ENCODE measurements at regions not wholly inside any gene's neighbourhood (a gene's known extent, or its start where the extent isn't known, plus 50 kb on each side); places are given as distances from the start of the nearest gene placed in this dataset.

DNA sequence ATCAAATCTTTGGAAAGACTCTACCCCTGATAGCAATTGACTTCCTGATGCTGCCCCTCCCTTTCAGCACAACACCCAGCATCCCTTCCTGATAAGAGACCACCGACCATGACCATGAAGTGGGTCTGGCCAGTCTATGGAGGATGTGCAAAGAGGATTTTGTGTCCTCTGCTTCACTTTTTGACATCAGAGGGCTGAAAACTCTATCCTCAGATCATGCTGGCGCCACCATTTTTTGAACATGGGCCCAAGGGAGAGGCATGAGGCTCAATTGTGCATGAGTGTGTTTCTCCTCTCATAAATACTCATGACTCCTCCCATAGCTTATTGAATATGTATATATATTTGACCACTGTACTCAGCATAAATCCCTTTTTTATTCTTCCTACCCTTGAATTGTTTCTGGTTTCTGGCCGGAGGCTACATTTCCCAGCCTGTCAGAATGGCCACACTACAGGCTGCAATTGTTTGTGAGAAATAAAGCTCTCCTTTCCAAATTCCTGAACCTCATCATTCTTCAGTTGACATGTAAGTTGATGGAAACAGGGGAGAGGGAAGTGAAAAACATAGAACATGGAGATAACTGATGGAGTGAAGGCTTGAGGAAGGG is 314.1 kb downstream of the MYCN start:
- no peak for DNase-seq (ENCODE audit: low read depth)

DNA sequence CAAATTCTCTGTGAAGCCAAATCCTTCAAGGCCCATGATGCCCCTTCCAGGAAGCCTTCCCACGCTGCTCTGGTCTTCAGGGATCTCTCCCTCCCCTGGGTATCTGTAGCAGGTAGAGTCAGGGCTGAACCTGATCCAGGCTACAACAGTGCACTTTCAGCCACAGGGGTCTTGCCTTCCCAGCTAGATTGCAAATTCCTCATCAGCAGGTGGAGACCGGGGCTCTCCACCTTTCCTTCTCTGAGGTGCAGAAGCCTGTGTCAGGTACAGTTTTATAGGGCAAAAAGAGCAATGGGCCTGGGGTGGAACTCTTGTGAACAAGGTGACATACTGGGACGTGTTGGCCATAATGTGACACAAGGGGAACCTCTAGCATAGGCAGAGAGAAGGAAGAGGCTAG is 312.9 kb downstream of the MYCN start:
- no peak for DNase-seq (ENCODE audit: low read depth)

DNA sequence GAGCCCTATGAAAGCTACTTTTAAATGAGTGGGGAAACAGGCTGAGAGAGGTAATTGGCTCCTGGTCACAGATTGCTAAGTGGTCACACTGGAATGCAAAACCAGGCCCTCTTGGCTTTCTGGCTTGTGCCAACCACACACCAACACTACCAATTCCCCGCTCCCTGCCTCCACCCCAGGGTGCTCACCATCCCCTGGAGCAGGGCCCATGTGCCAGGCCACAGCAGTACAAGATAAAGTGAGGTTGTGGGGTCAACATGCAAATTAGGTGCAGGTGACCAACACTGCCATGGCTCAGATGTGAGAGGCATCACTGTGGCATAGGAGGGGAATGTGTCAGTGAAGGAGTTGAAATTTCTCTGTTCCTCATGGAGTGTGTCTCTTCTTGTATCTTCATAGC is 312.5 kb downstream of the MYCN start:
- DNase-seq (ENCODE audit: low read depth): no peak

DNA sequence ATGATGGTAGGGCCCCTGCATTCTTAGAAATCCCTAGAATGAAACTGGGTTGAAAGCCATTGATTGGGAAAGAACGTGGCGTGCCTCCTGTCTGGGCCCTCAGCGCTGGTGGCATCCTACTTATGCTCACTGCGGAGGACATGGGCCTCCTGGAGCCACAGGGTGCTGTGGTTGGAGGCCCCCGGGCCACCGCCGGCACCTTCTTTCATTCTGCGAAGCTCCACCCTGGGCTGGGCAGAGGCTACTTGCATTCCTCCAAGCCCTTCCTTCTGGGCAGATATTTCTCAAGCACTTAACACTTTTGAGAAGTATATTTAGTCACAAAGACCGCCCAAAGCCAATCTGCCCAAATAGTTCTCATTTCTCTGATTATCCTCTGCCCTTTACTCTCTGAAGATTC is 311.9 kb downstream of the MYCN start:
- no peak for DNase-seq (ENCODE audit: low read depth)

DNA sequence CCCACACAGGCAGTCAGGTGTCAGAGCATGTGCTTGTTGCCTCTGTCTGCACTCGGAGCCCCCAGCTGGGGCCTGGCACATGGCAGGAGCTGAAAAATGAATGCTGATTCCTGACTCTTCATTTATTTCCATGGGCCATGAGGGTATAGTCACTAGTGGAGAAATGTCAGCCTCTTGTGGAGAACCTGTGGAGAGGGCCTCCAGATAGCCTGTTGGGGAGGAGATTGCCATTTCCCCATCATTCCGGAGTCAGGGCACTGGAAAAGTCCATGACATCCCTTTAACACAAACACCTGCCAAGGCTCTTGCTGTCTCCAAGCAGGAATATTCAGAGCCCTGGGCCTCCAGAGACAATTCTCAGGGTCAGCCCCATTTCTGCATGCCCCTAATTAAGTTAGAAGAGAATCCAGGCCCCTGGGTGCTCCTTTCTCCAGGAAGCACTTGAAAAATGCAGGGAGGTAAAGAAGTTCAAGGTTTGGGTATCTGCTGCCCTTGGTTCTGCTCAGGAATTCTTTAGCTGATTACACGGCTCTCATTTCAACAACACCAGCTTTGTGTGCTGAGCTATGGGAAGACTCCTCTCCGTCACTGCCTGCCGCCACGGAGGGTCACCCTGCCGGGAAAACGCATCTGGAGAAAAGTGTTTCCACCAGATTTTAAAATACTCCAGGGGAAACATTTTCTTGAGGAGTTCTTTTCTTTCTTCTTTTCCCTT is 311.3 kb downstream of the MYCN start:
- no peak for DNase-seq (ENCODE audit: low read depth)

DNA sequence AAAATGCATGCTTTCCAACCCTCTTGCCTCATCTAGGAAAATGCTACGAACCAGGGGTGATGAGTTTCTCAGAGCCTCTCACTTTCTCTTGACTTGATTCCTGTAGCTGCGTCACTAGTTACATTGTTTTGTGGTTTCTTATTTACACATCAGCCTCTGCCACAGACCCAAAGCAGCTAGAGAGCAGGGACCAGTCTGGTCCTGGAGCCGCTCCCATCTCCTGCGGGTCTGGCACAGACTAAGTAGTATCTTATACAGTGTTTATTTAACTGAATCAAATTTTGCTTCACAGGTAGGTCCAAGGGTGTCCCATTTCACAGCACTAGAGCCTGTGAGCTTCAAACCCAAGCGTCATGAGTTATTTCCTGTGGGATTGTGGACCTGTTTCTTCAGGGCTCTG is 310.5 kb downstream of the MYCN start:
- DNase-seq (ENCODE audit: low read depth): no peak

DNA sequence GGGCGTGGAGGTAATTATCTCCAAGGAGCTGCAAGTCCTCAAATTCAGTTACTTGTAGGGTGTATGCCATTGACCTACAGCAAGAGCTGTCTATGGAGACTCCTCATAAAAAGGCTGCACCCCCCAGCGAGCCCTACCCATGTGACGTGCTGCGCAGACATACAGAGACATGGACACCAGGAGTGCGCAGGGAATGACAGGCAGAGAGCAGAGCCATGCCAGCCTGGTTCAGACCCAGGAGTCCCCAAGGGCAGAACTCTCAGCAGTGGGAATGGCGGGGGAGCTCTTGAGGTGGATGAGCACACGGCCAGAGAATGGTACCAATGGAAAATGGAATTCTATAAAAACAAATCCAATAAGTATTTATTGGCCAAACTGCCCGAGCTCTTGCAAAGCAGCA is 310.1 kb downstream of the MYCN start:
- DNase-seq (ENCODE audit: low read depth): no peak

DNA sequence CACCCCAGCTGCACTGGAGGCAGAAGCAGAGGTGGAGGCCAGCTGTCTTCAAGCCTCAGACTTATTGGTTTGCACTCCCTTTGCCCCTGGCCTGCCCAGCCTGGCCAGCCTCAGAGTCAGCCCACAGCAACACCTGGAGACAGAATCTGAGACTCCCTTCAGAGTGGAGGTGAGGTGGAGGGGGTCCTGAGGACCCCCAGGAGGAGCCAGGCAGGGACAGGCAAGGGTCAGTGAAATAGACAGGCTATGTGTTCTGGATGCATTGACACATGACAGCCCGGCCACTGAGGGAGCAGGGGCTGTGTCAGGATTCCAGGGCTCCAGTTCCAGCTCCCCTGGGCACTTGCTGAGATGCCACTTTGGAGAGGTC is 309.7 kb downstream of the MYCN start:
- no peak for DNase-seq (ENCODE audit: low read depth)

DNA sequence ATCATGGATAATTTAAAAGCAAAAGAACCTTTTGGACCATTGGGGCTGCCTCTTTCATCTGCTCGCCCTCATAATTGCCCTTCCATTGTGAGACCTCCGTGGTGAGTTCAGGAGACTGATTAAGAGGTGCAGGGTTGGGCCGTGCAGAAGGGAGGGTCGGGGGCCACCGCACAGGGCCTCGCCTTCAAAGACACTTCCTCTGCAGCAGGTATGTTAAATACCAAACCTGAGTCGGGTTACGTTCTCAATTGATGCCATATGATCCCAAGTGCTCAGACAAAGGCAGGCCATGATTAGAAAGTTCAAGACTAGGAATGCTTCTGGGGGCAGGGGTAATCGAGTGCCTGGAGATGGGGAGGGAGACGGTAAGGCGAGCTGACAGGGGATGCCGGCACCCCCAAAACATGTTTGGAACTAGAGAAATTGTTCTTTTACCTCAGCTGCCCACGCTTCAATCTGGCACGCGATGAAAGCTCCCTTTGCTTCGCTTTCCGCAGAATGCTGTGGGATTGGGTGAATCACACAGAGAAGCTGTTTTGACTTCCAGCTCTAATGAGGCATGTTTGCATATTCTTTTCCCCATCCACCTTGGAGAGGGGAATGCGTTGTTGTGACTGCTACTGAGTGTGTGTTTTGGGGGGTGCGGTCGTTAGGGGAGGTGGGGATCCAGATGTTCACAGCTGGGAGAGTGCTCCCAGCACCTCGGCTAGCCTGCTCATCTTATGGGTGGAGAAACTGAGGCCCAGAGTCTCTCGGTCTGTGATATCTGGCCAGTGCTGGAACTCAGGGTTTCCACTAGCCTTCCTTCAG is 309.1 kb downstream of the MYCN start:
- no peak for DNase-seq (ENCODE audit: low read depth)

DNA sequence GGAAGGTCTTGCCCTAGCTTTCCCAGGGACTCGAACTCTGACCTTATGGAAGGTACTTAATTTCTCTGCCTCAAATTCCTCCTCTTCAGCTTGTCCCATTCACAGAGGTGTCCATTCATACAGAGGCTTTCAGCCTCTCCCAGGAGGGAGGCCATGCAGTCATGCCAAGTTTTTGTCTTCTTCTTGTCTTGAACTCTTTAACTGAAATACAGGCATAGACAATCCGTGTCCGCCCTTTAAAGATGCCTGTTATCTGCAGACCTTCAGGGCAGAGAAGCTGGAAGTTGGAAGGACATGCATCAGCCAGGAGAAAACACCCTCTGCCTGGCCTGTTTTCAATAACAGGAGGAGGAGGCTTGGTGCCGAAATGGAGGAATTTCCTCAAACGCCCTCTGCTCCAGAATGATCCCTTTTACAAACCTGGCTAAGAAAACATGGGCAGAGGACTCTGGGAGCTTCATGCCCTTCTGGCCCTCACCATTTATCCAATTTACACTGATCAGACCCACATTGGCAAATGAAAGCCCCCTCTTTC is 308.3 kb downstream of the MYCN start:
- no peak for DNase-seq (ENCODE audit: low read depth)

DNA sequence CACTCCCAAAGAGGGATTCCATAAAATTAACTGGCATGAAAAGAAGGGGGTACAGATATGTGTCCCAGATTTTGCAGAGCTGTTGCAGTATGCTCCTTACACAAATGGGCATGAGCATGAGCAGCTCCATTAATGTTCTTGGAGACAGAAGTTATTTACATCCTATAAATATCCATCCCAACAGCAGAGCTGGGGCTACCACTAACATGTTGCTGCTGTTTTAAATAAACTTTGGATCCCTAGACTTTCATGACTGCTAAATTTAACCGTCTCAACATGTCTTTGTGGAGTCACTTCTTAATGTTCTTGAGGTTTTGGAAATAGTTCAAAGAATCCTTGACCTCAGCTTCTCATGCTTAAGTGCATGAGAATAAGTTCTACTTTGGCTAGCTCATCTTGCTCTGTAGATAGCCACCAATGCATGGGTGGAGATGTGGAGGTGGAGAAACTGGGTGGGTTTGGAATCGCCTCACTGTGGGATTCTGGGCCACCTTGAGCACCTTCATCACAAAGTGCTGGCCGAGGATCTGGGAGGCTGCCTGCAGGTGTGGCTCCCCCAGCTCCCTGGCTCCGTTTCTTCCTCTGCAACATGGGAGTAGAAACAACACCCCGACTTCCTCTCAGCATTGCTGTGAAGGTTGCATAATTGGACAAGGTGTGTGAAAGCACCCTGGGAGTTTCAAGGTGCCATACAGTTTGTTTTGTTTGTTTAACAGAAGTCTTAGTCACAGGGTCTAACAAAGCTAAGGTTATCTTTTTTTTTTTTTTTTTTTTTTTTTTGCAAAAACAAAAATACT is 307.2 kb downstream of the MYCN start:
- DNase-seq (ENCODE audit: low read depth): no peak

DNA sequence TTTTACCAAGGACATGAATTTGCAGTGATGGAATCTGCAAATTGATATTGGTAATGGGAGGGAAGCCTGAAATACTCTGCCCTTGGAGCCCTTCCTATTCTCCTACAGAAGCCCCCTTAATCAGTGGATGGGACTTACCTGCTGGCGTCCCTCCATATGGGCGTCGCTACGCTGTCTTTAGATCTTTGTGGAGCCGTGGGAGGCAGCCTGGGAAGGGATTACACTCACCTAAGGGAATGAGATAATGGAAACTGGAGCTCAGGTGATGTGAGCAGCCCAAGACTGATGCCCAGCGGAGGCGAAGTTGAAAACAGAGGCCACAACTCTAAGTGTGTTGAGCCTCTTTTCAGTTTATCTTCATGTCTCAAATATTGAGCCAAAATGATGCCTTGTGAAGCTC is 306.6 kb downstream of the MYCN start:
- DNase-seq (ENCODE audit: low read depth): no peak

DNA sequence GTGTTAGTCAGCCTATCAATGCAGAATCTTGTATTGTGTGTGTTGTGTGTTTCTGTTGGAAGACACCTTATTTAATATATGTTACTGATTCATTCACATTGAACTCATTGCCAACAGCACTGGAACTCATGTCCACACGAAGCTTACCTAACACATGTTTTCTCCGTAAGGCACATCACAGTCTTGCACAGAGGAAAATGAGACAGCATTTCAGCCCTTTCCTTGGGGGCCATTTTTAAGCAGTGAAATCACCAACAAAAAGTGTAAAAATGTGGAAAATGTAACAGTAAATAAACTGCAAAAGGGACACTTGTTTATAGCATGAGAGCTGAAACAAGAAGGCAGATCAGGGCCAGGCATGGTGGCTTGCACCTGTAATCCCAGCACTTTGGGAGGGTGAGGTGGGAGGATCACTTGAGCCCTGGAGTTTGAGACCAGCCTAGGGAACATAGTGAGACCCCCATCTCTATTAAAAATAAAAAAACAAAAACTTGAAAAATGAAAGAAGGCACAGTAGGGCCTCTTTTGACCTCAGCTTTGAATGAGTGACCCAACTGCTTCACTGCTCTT is 306.0 kb downstream of the MYCN start:
- DNase-seq (ENCODE audit: low read depth): no peak

DNA sequence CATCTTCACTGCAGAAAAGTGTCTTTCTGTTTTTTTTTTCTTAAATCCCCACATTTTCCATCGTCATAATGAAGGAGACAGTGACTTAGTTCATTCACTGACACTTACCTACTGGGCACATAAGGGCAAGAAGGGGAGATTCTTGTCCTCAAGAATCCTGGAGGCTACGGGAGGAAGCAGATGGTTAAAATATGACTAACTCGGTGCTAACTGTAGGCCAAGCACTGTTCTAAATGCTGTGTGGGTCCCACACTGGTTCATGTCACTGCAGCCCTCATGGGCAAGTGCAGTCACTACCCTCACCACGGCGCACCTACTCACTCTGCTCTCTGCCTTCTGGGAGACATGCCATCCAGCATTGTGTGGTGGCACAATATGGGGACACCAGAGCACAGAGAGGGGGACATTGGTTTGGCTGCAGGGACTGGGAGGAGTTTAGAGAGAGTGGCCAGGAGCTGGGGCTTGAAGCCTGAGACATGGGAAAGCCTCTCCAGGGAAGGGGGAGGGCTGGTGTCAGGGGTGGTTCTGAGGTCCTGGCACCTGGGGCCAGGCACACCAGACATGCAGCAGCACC is 305.2 kb downstream of the MYCN start:
- DNase-seq (ENCODE audit: low read depth): no peak

DNA sequence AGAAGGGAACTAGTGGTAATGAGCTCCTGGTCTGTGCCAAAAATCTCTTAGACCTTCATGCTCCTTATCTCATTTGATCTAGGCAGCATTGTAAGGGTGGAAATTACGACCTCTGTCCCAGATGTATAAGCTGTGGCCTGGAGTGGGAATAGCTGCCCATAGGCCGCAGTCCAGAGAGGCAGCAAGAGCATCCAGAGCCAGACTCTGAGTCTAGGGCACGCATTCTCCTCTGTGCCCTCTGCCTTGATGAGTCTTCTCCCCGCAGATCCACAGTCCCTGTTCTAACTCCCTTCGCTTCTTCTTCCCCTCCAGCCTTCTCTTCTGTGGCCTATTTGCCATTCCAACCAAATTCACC is 304.6 kb downstream of the MYCN start:
- no peak for DNase-seq (ENCODE audit: low read depth)

DNA sequence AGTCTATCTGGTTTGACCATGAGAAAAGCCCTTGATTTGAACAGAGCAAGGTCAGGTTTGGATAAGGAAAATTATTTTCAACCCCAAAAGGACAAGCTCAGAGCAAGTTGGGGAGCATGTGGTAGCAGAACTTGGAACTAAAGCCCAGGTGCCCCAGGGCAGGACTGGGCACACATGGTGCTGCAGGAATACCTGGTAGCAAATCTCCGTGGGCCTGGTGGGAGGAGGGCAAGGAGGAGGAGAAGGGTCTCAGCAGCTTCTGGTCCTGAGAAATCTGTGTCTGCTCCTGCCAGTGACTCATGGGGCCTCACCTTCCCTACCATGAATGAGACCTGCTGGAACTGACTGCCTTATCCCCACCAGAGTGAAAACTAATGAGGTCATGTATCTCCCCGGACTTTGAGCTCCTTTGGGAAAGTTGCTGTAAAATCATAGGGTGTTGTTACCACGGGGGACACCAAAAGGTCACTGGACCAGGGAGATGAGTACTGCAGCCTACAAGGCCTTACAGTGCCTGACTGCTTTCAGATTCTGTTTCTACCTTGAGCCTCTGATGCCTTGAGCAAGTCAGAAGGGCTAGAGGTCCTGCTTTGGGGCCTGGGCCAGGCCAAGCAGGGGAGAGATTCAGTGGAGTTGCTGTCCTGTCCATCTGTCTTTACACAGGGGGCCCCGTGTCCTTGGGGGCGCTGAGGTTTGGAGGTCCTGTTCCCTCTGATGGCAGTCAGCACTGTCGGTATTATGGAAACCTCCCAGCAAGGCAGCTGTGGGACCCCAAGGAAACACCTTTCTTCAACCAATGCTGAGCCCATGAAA is 304.0 kb downstream of the MYCN start:
- DNase-seq (ENCODE audit: low read depth): no peak

DNA sequence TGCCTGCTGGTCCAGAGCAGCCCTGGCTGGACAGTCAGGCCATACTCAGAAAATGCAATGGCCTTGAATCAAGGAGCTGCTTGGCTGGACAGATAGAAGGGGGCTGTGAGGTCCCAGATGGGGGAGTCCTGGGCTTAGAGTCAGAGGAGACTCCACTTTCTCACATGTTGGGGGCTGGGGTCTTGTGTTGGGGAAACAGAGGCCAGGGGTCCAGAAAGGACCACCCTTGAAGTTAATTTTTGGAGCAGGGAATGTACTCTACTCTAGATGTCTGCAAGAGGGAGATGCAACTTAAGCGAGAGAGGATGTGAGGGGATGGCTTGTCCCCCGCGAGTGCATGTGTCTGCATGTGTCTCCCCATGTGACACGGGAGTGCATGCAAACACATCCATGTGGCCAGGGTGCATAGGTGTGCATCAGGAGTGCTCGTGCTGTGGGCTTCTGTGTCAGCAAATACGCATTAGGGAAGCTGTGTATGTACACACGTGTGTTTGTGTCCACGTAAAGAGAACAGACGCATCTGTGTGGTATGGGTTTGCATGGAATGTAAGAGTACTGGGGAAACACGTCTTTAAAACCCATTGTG is 303.2 kb downstream of the MYCN start:
- DNase-seq (ENCODE audit: low read depth): no peak

DNA sequence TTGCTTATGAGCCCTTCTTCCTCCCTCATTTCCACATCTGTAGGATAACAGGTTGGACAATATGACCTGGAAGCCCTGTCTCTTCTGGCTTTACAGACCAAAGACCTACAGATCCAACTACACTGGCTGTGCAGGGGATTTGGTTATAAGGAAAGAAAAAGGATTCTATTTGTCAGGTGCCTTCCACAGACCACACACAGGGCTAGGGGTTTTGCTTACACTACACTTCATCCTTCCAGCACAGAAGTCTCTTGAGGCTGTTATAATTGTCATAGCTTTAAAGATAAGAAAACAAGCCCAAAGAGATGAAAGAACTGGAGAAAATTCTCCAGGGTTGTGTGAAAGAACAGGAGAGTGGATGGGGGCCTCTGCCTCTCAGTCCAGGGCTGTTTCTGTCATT is 302.6 kb downstream of the MYCN start:
- DNase-seq (ENCODE audit: low read depth): no peak

DNA sequence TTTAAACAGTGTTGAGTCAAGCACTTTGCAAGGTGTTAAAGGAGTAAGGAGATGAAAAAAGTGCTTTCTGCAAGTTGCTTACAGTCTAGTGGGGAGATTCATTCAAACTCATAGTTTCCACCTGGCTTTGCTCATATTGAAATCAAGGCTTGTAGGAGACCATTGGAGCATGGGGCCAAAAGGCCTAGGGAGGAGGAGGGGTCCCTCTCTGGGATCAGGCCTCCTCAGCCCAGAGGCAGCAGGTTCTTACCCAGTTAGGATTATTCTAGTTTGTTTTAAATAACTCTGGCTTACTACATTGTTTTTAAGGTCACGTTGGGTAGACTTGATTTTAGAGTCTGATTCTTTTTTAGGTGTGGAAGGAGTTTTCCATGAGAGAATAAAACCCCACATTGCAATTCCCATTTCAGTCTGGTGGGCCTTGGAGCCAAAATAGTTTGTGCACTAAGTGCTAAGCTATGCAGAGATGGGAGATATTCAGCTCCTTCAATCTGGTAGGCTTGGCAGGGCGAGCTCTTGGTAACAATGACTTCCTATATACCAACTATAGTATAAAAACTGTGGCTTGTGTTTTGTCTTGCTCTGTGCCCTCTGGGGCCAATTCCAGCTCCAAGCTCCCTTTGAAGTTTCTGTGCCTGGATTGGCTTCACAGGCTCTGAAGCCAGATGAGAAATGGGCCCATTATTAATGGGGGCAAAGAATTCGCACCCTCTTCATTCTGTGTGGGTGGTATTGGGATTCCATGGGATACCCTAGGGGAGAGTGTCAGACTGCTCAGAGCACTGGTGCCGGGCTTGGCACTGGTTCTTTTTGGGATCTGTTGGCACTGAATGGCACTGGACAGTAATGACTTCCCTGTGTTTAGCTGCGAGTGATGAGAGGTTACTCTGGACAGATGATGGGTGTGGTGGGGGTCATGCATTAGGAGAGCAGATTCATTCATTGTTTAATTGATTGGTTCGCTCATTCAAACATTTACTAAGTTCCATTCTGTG is 301.1 kb downstream of the MYCN start:
- DNase-seq (ENCODE audit: low read depth): no peak

All from stimulated activated CD4-positive, alpha-beta T cell treated with anti-CD3 and anti-CD28 coated beads, Interleukin-2, amount 100 ng/mL, for 4 hours (primary cell).